ENCODE measurements at regions not wholly inside any gene's neighbourhood (a gene's known extent, or its start where the extent isn't known, plus 50 kb on each side); places are given as distances from the start of the nearest gene placed in this dataset.

DNA sequence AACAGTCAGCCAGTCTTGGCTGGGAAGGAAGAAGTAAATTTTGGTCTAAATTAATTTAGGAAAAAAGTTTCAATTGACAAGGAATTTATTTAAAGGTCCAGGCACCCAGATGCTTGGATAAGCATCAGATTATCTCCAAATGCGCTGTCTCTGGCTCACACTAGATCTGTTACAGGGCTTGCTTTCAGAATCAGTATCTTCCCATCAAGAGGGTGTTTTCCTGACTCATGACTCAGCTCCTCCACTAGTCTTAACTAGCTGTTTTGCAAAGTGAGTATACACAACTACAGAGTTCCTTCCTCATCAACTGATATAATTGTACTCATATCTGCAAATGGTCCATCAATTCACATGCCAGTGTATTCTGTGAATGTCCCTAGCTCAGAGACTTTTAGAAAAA lies 482.1 kb upstream of the CPEB2 start:
- Histone ChIP-seq H3K9me3 (ENCODE audit: insufficient read depth, low read length) (peaks cover 7% of the 10 kb centered on the region), H3K9ac (ENCODE audit: insufficient read length, low read depth) (no peak overlapping the region), H3K27me3 (ENCODE audit: insufficient read depth, insufficient read length) (no peaks in the 10 kb centered on the region), H3K4me3 (ENCODE audit: insufficient read length, low read depth) (no peak overlapping the region), H3K36me3 (ENCODE audit: insufficient read depth, insufficient read length, low read length) (no peaks in the 10 kb centered on the region), H3K4me1 (ENCODE audit: insufficient read depth, insufficient read length) (no peaks in the 10 kb centered on the region)
- no peak for TF ChIP-seq ZNF274 (IDR thresholded peaks at IDR 0.05; ENCODE audit: low read depth, low read length)
- no peak for TF ChIP-seq YY1 (IDR thresholded peaks at IDR 0.05; ENCODE audit: insufficient read depth, insufficient read length)
- no peak for TF ChIP-seq SUZ12 (IDR thresholded peaks at IDR 0.05; ENCODE audit: extremely low read depth, insufficient read depth, insufficient read length)
- no peak for DNase-seq (ENCODE audit: low read depth, low spot score)

- Histone ChIP-seq H3K4me3 (ENCODE audit: insufficient read length, low read depth) (no peak overlapping the region), H3K9ac (ENCODE audit: insufficient read length, low read depth) (no peak overlapping the region), H3K4me1 (ENCODE audit: insufficient read depth, insufficient read length) (no peaks in the 10 kb centered on the region), H3K36me3 (ENCODE audit: insufficient read depth, insufficient read length, low read length) (no peaks in the 10 kb centered on the region), H3K27me3 (ENCODE audit: insufficient read depth, insufficient read length) (no peaks in the 10 kb centered on the region), H3K9me3 (ENCODE audit: insufficient read depth, low read length) (peaks cover 7% of the 10 kb centered on the region)
- DNase-seq (ENCODE audit: low read depth, low spot score): no peak
- no peak for TF ChIP-seq YY1 (IDR thresholded peaks at IDR 0.05; ENCODE audit: insufficient read depth, insufficient read length)
- TF ChIP-seq SUZ12 (IDR thresholded peaks at IDR 0.05; ENCODE audit: extremely low read depth, insufficient read depth, insufficient read length): no peak
- no peak for TF ChIP-seq ZNF274 (IDR thresholded peaks at IDR 0.05; ENCODE audit: low read depth, low read length)
These were observed 478.0 kb upstream of the CPEB2 start for GRCh38 chr4:14524276-14524675.

DNA sequence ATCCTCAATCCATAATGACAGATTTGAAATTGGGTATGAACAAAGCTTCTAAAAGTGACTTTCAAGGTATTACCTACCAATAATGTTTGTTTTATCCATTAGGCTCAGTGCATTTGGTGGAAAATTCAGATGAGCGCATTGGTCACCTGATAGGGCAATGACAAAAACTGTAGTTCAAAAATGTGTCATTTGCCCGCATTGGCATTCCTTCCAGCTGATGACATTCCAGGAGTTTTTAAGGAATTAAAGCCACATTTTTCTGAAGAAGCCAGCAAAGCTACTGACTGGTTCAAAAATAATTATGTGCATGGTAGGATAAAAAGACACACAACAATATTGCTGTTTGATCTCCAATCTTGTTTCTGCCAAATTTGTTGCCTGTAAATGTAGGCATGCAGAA lies 473.4 kb upstream of the CPEB2 start:
- H3K9me3 ChIP-seq (ENCODE audit: insufficient read depth, low read length): no peaks in the 10 kb centered on the region
- H3K27me3 ChIP-seq (ENCODE audit: insufficient read depth, insufficient read length): no peaks in the 10 kb centered on the region
- no peaks in the 10 kb centered on the region for H3K4me1 ChIP-seq (ENCODE audit: insufficient read depth, insufficient read length)
- no peaks in the 10 kb centered on the region for H3K36me3 ChIP-seq (ENCODE audit: insufficient read depth, insufficient read length, low read length)
- no peak for DNase-seq (ENCODE audit: low read depth, low spot score)
- H3K4me3 ChIP-seq (ENCODE audit: insufficient read length, low read depth): no peak overlapping the region
- TF ChIP-seq SUZ12 (IDR thresholded peaks at IDR 0.05; ENCODE audit: extremely low read depth, insufficient read depth, insufficient read length) (no peak), ZNF274 (IDR thresholded peaks at IDR 0.05; ENCODE audit: low read depth, low read length) (no peak), YY1 (IDR thresholded peaks at IDR 0.05; ENCODE audit: insufficient read depth, insufficient read length) (no peak)
- no peak overlapping the region for H3K9ac ChIP-seq (ENCODE audit: insufficient read length, low read depth)

DNA sequence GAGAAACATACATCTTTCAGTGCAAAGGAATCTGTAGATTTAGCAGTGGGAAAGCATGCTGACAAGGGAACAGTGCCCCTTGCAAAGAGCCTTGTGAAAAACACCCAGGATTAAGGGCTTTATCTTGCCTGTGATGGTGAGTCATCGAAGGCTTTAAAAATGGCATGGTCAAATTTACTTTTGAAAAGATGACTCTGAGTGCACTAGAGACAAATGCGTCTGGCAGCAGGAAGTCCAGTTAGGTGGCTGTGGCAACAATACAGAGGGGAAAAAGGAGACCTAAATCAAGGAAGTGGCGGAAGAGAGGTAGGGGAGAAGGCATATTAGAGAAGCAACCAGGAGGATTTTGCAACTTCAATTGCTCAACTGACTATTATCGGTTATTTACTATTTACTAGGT lies 472.6 kb upstream of the CPEB2 start:
- Histone ChIP-seq H3K4me3 (ENCODE audit: insufficient read length, low read depth) (no peak overlapping the region), H3K4me1 (ENCODE audit: insufficient read depth, insufficient read length) (no peaks in the 10 kb centered on the region), H3K9me3 (ENCODE audit: insufficient read depth, low read length) (no peaks in the 10 kb centered on the region), H3K9ac (ENCODE audit: insufficient read length, low read depth) (no peak overlapping the region), H3K27me3 (ENCODE audit: insufficient read depth, insufficient read length) (no peaks in the 10 kb centered on the region), H3K36me3 (ENCODE audit: insufficient read depth, insufficient read length, low read length) (no peaks in the 10 kb centered on the region)
- peak; percentile 70 for DNase-seq (ENCODE audit: low read depth, low spot score)
- TF ChIP-seq YY1 (IDR thresholded peaks at IDR 0.05; ENCODE audit: insufficient read depth, insufficient read length): no peak

DNA sequence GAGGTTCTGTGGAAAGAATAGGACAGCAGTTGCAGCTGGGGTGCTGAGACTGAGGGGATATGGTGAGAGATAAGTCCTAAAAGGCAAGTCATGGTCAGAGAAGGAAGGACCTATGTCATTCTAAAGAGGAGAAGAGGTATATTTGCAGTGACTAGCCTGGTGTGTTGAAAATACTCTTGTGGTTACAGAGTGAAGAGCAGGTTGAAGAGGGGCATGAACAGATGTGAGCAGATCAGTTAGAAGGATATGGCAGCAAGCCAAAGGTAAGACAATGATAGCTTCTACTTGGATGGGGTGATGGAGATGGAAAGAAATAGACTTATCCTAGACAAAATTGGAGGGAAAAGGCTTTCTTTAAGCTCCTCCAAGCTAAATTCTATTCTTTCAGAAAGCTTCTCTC lies 469.8 kb upstream of the CPEB2 start:
- no peaks in the 10 kb centered on the region for H3K4me1 ChIP-seq (ENCODE audit: insufficient read depth, insufficient read length)
- H3K9me3 ChIP-seq (ENCODE audit: insufficient read depth, low read length): no peaks in the 10 kb centered on the region
- no peaks in the 10 kb centered on the region for H3K27me3 ChIP-seq (ENCODE audit: insufficient read depth, insufficient read length)
- DNase-seq (ENCODE audit: low read depth, low spot score): no peak
- no peak overlapping the region for H3K9ac ChIP-seq (ENCODE audit: insufficient read length, low read depth)
- TF ChIP-seq SUZ12 (IDR thresholded peaks at IDR 0.05; ENCODE audit: extremely low read depth, insufficient read depth, insufficient read length) (no peak), ZNF274 (IDR thresholded peaks at IDR 0.05; ENCODE audit: low read depth, low read length) (no peak), YY1 (IDR thresholded peaks at IDR 0.05; ENCODE audit: insufficient read depth, insufficient read length) (no peak)
- no peaks in the 10 kb centered on the region for H3K36me3 ChIP-seq (ENCODE audit: insufficient read depth, insufficient read length, low read length)
- no peak overlapping the region for H3K4me3 ChIP-seq (ENCODE audit: insufficient read length, low read depth)

- no peaks in the 10 kb centered on the region for H3K9me3 ChIP-seq (ENCODE audit: insufficient read depth, low read length)
- H3K36me3 ChIP-seq (ENCODE audit: insufficient read depth, insufficient read length, low read length): no peaks in the 10 kb centered on the region
- no peak for TF ChIP-seq ZNF274 (IDR thresholded peaks at IDR 0.05; ENCODE audit: low read depth, low read length)
- TF ChIP-seq SUZ12 (IDR thresholded peaks at IDR 0.05; ENCODE audit: extremely low read depth, insufficient read depth, insufficient read length): no peak
- no peak for TF ChIP-seq YY1 (IDR thresholded peaks at IDR 0.05; ENCODE audit: insufficient read depth, insufficient read length)
These were observed 463.0 kb upstream of the CPEB2 start for GRCh38 chr4:14539246-14539645.

DNA sequence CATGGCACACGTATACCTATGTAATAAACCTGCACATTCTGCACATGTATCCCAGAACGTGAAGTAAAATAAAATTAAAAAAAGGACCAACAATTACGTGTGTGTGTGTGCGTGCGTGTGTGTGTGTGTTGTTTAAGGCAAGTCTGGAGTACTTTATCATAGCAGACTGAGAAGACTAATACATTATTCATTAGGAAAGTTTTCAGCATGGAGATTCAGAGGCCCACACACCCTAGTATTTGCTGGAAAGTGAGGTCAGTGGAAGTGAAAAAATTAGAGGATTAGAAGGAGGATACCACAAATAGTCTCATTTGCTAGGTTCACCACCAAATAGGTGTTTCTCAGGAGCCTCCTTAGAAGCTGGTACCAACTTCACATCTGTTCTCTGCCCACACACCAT lies 457.1 kb upstream of the CPEB2 start:
- no peaks in the 10 kb centered on the region for H3K36me3 ChIP-seq (ENCODE audit: insufficient read depth, insufficient read length, low read length)
- H3K27me3 ChIP-seq (ENCODE audit: insufficient read depth, insufficient read length): no peaks in the 10 kb centered on the region
- no peak overlapping the region for H3K4me3 ChIP-seq (ENCODE audit: insufficient read length, low read depth)
- no peak overlapping the region for H3K9ac ChIP-seq (ENCODE audit: insufficient read length, low read depth)
- H3K4me1 ChIP-seq (ENCODE audit: insufficient read depth, insufficient read length): no peaks in the 10 kb centered on the region
- no peak for TF ChIP-seq SUZ12 (IDR thresholded peaks at IDR 0.05; ENCODE audit: extremely low read depth, insufficient read depth, insufficient read length)
- no peak for TF ChIP-seq ZNF274 (IDR thresholded peaks at IDR 0.05; ENCODE audit: low read depth, low read length)
- TF ChIP-seq YY1 (IDR thresholded peaks at IDR 0.05; ENCODE audit: insufficient read depth, insufficient read length): no peak
- DNase-seq (ENCODE audit: low read depth, low spot score): no peak
- no peaks in the 10 kb centered on the region for H3K9me3 ChIP-seq (ENCODE audit: insufficient read depth, low read length)

More at GRCh38 chr4:14539246-14539645, 463.0 kb upstream of the CPEB2 start:
- Histone ChIP-seq H3K27me3 (ENCODE audit: insufficient read depth, insufficient read length) (no peaks in the 10 kb centered on the region), H3K4me3 (ENCODE audit: insufficient read length, low read depth) (no peak overlapping the region), H3K4me1 (ENCODE audit: insufficient read depth, insufficient read length) (peaks cover 2% of the 10 kb centered on the region), H3K9ac (ENCODE audit: insufficient read length, low read depth) (no peak overlapping the region)
- no peak for DNase-seq (ENCODE audit: low read depth, low spot score)

- no peak overlapping the region for H3K9ac ChIP-seq (ENCODE audit: insufficient read length, low read depth)
These were observed 456.5 kb upstream of the CPEB2 start for GRCh38 chr4:14545807-14546206.

More at GRCh38 chr4:14545807-14546206, 456.5 kb upstream of the CPEB2 start:
- Histone ChIP-seq H3K27me3 (ENCODE audit: insufficient read depth, insufficient read length) (no peaks in the 10 kb centered on the region), H3K4me1 (ENCODE audit: insufficient read depth, insufficient read length) (no peaks in the 10 kb centered on the region), H3K9me3 (ENCODE audit: insufficient read depth, low read length) (no peaks in the 10 kb centered on the region), H3K36me3 (ENCODE audit: insufficient read depth, insufficient read length, low read length) (no peaks in the 10 kb centered on the region), H3K4me3 (ENCODE audit: insufficient read length, low read depth) (no peak overlapping the region)
- TF ChIP-seq SUZ12 (IDR thresholded peaks at IDR 0.05; ENCODE audit: extremely low read depth, insufficient read depth, insufficient read length): no peak
- no peak for TF ChIP-seq YY1 (IDR thresholded peaks at IDR 0.05; ENCODE audit: insufficient read depth, insufficient read length)
- no peak for TF ChIP-seq ZNF274 (IDR thresholded peaks at IDR 0.05; ENCODE audit: low read depth, low read length)
- no peak for DNase-seq (ENCODE audit: low read depth, low spot score)

Measured in NT2/D1 (cell line).